ENCODE measurements at regions not wholly inside any gene's neighbourhood (a gene's known extent, or its start where the extent isn't known, plus 50 kb on each side); places are given as distances from the start of the nearest gene placed in this dataset.

GRCh38 chr16:64596196-64596595, 525.7 kb downstream of the CDH11 start:
- TF ChIP-seq CTCF (conservative IDR thresholded peaks at IDR 0.05) (no peak), ZFX (IDR thresholded peaks at IDR 0.05) (no peak)

All from C4-2B (cell line).